ENCODE measurements at regions not wholly inside any gene's neighbourhood (a gene's known extent, or its start where the extent isn't known, plus 50 kb on each side); places are given as distances from the start of the nearest gene placed in this dataset.

DNA sequence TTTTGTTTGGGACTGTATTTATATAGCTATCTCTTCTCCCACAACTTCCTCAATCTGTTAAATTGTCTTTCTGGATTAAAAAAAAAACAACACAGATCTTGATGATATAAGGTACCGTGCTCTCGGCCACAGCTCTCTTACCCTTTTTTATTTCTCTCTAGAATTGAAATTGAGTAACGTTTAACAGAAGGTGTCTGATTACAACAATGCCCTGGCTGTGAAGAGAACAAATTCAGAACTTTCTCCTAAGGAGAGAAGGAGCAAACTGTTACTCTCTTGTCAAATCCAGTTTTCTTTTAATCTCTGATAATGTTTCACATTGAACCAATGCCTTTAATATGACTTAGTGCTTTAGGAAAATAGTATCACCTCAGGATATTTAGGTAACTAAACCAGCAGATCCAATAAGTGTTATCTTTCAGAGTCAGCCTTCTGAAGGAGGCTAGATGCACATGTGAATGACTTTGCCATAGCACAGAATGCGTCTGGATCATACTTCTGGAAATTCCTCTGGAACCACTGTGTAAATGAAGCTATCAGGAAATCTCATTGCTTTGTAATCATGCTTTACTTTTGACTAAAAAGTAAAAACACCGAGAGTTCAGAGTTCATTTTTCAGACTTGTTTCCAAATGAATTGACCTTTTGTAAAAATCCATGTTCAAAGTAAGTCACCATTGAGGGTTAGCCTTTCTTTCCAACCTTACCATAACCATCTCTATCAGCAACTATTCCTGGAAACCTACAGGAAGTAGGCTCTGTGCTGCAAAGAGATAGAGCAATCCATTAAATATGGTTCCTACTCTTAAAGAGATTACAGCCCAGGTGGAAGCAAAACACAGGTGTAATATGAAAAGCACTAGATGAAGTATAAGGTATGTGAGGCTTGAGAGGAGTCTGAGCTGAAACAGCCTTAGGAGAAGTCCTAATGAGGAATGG is 147.0 kb upstream of the OSR1 start:
- H3K14ac ChIP-seq (ENCODE audit: insufficient read depth, low read length): no peak overlapping the region
- H3K18ac ChIP-seq (ENCODE audit: insufficient read length, low read depth, low read length): no peak overlapping the region
- H3K36me3 Mint-ChIP-seq (ENCODE audit: insufficient read depth in 1 of 3, low read depth in 3 of 3): no peaks in the 10 kb centered on the region
- no peaks in the 10 kb centered on the region for H3K4me1 ChIP-seq (ENCODE audit: insufficient read depth, low read length)
- H3K79me1 ChIP-seq (ENCODE audit: insufficient read depth, low read depth, low read length, poor library complexity, severe bottlenecking): no peaks in the 10 kb centered on the region
- no peaks in the 10 kb centered on the region for H3K9me3 Mint-ChIP-seq
- TF ChIP-seq, protein P1, sequence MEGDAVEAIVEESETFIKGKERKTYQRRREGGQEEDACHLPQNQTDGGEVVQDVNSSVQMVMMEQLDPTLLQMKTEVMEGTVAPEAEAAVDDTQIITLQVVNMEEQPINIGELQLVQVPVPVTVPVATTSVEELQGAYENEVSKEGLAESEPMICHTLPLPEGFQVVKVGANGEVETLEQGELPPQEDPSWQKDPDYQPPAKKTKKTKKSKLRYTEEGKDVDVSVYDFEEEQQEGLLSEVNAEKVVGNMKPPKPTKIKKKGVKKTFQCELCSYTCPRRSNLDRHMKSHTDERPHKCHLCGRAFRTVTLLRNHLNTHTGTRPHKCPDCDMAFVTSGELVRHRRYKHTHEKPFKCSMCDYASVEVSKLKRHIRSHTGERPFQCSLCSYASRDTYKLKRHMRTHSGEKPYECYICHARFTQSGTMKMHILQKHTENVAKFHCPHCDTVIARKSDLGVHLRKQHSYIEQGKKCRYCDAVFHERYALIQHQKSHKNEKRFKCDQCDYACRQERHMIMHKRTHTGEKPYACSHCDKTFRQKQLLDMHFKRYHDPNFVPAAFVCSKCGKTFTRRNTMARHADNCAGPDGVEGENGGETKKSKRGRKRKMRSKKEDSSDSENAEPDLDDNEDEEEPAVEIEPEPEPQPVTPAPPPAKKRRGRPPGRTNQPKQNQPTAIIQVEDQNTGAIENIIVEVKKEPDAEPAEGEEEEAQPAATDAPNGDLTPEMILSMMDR (conservative IDR thresholded peaks at IDR 0.05): no peak
- no peak overlapping the region for H3K56ac ChIP-seq (ENCODE audit: insufficient read length, low read depth, low read length)
- H3K4me2 ChIP-seq (ENCODE audit: insufficient read depth, insufficient read length, low read length): no peak overlapping the region
- H4K5ac ChIP-seq (ENCODE audit: insufficient read length, low read depth, low read length): no peak overlapping the region
- H3K23ac ChIP-seq (ENCODE audit: insufficient read length, low read depth, low read length): no peak overlapping the region
- no peak overlapping the region for H4K91ac ChIP-seq (ENCODE audit: insufficient read length, low read depth, low read length)
- no CpG with 5 or more reads among the region's 5 CpGs for WGBS (ENCODE audit: extremely low coverage, insufficient read length, low lambda C conversion rate)
- no peak overlapping the region for H3K9ac ChIP-seq (ENCODE audit: extremely low read depth, insufficient read length, low read length)
- no peak overlapping the region for H4K8ac ChIP-seq (replicated peaks; ENCODE audit: insufficient read length, low read depth, low read length)
- no peak overlapping the region for H2BK5ac ChIP-seq (ENCODE audit: insufficient read length, low read length)
- H2BK15ac ChIP-seq (ENCODE audit: low read depth, low read length): no peak overlapping the region
- H2AFZ ChIP-seq (ENCODE audit: low read length): no peak overlapping the region
- DNase-seq: no peak
- no peaks in the 10 kb centered on the region for H3K79me2 ChIP-seq (ENCODE audit: insufficient read depth, low read length)
- no peak overlapping the region for H2BK20ac ChIP-seq (ENCODE audit: low read depth, low read length, poor library complexity, severe bottlenecking)
- no peaks in the 10 kb centered on the region for H3K23me2 ChIP-seq (ENCODE audit: insufficient read length, low read depth, low read length, poor library complexity, severe bottlenecking)
- H3K9me3 ChIP-seq (ENCODE audit: control insufficient read depth, low read depth, low read length): no peaks in the 10 kb centered on the region
- H3K27me3 Mint-ChIP-seq (ENCODE audit: low read depth): no peaks in the 10 kb centered on the region
- H3K27ac Mint-ChIP-seq: no peak overlapping the region
- H3K27me3 ChIP-seq (ENCODE audit: insufficient read depth, low read length): no peaks in the 10 kb centered on the region
- H3K4me3 Mint-ChIP-seq: no peak overlapping the region
- no peak overlapping the region for H3T11ph ChIP-seq (ENCODE audit: low read length)
- H2BK12ac ChIP-seq (ENCODE audit: insufficient read length, low read depth, low read length): no peak overlapping the region
- H2BK120ac ChIP-seq (ENCODE audit: low read depth, low read length, poor library complexity, severe bottlenecking): no peak overlapping the region
- no peak overlapping the region for H3K27ac ChIP-seq (ENCODE audit: insufficient read length, low read depth, low read length)
- 0 out of 4 replicates have a peak, but pooled peaks cover 0 to 2% of the 10 kb centered on the region in 2 experiments for H3K4me1 Mint-ChIP-seq
- H2AK5ac ChIP-seq (ENCODE audit: insufficient read length, low read length): no peak overlapping the region
- no peak overlapping the region for H3K4ac ChIP-seq (ENCODE audit: low read depth, low read length)
- no peaks in the 10 kb centered on the region for H4K20me1 ChIP-seq (ENCODE audit: control insufficient read depth, insufficient read depth, insufficient read length)

Measured in H9 (cell line).